T-helper 1 cell treated with Interleukin-12 subunit alpha and Interleukin-12 subunit beta and Interleukin-4 antibody, amounts not matched to agents 30 ng/mL and 1 ng/mL, for 36 hours (primary cell): ENCODE measurements at regions not wholly inside any gene's neighbourhood (a gene's known extent, or its start where the extent isn't known, plus 50 kb on each side); places are given as distances from the start of the nearest gene placed in this dataset.
"Not testable (repeated sequence)": the region's sequence is repeated elsewhere in the genome, so short reads cannot be mapped to it uniquely, and the experiment has no call there.

Source experiments
- intact Hi-C: fragments of 100-400 bp; cut with micrococcal nuclease; formaldehyde crosslinking; loops from one replicate; pipeline ENCODE4 v1.15.1; 2024

GRCh38 chr6:141884850-141885249 is 247.9 kb upstream of the GJE1 start:
- intact Hi-C loops: no loop called here

DNA sequence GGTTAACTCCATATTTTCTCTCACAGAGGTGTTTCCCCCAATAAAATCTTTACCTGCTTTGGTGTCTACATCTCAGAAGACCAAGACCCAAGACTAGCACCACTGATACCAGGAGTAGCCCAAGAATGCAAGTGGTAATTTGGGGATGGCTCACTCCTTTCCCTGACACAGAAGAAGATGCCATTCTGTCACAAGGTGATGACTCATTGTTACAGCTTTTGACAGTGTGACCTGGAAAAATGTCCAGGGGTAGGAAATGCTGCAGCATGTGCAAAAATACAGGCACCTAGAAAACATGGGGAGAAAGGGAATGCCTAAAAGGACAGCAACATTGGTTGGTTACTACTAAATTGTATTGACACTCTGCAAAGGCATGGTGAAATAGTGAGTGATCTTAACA is 254.0 kb upstream of the GJE1 start:
- intact Hi-C loops: no loop called here

DNA sequence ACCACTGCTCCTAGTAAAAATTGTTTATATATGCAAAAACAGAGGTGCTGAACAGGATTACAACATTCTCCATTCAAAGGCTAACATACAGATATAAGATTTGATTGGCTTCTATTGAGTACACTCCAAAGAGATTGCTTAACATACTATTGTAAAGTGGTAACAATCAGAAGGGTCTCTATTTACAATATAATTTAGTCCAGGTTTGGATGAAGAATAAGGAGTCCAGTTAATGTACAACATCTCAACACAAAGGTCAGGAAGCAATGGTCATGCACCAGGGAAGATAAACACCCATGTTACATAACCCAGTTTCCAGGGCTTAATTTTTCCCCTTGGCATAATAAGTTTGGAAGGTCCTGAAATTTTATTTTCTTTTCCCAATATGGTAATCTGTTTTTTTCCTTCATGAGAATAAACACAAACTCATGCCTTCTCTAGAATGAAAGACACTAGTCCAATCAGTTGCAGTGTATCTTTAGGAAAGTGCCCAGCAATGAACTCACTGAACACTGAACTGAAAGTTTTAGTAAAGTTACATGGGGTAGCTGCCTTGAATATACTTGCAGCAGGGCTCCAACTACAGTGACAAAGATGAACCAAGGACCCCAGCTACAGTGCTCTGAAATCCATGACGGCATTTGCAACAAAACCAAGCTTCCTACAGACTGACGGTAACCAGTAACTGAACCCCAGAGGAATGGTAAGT is 255.3 kb upstream of the GJE1 start:
- intact Hi-C loops: no loop called here

DNA sequence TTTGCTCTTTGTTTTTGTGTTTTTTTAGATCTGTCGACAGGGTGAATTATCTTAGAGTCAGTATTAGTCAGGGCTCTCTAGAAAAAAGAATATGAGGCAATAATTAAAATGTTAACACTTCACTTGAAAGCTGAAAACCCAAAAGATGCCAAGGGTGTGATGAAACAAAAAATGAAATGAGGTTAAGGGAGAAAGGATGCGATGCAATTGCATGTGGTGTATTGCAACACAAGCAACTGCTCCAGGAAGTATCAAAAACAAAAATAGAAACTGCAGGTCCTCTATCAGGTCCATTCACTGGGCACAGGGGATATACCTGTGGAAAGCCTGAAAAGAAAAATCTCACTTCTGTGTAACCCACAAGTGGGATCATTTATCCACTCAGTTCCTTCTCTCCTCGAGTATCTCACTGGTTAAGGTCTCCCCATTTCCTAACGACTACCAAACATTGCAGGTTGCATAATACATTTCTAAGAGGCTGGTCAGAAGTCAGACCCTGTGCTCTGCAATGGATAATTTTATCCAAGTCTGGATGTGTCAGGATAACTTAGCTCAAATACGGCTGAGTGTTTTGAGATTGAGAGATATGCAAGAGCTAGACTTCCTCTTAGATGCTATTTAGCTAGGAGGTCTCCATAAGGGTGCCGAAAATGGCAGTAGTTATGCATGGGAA is 257.7 kb upstream of the GJE1 start:
- intact Hi-C loops: no loop called here

DNA sequence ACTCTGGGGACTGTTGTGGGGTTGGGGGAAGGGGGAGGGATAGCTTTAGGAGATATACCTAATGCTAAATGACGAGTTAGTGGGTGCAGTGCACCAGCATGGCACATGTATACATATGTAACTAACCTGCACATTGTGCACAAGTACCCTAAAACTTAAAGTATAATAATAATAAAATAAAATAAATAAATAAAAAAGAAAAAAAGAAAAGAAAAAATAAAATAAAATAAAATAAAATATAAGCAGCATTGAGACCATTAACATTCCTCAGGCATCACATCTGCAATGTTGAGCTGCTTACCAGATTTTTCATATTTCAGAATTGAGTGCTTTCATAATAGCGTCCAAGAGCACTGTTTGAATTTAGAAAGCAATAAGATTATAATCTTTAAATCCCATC is 263.2 kb upstream of the GJE1 start:
- intact Hi-C loops: not testable (repeated sequence)

DNA sequence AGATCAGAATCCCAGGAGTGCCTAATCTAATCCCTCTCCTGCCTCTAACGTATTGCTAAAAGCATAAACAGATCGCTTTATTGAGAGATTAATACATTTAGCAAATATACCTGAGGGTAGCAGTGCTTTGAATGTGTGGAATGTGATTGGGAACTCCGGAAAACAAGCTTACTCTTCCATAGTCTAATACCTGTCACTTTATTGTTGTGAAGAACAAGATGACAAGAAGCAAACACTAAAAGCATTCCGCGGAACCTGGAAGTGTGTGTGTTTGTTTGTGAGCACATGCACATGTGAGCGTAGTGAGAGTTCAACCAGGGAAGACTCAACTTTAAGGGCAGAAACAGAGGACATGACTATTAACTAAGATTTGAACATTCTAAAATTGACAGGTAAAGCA is 265.0 kb upstream of the GJE1 start:
- intact Hi-C loops: no loop called here

DNA sequence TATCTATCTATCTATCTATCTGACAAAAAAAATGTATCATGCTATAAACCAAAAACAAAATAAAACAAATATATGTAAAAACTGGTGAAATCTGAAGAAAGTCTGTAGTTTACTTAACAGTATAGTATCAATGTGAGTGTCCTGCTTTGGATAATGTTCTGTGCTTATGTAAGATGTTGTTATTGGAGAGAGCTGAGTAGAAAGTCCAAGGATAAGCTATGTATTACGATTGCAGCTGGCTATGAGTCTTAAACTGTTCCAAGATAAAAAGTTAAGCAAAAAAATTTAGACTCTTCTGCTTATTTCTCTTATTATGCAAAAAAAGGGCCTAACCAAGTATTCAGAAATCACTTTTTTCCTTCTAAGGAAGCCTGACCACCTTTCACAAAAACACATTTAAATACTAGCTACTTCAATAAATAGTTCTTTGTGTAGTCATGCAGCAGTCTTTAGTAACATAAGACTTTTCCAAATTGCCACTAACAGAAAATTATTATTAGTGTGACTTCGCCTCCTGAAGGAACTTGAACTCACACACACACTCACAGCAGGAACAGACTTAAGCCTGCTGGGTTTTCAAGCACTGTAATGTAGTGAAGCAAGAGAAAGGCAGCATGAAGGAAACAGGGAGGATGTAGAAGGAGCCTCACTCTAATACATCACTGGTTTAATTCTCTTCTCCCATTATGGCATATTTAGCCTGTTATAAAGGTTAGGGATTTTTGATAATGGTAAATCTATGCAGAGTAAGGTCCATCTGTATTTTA is 265.8 kb upstream of the GJE1 start:
- intact Hi-C loops: no loop called here

DNA sequence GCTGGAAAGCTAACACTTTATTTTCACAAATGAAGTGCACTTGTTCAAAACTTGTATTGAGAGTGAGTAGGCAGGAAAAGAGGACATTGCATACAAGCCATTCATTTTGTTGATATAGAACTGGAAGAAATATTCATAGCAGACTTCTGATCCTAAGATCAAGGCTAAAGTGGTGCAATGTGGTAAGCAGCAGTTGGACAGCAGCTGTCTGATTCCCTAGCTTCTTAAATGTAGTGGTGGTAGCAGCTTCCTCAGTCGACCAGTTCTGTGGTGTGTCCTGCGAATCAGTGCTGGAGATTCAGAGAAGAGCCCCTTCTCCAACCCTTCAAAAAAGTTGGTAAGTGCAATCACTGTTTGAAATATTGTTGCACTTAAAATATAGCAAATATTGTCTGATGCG is 281.7 kb upstream of the GJE1 start:
- intact Hi-C loops: no loop called here

GRCh38 chr6:141848029-141848890 is 284.5 kb upstream of the GJE1 start:
- intact Hi-C loops: no loop called here

- intact Hi-C loops: no loop called here
These were observed 286.1 kb upstream of the GJE1 start for GRCh38 chr6:141846639-141847038.

DNA sequence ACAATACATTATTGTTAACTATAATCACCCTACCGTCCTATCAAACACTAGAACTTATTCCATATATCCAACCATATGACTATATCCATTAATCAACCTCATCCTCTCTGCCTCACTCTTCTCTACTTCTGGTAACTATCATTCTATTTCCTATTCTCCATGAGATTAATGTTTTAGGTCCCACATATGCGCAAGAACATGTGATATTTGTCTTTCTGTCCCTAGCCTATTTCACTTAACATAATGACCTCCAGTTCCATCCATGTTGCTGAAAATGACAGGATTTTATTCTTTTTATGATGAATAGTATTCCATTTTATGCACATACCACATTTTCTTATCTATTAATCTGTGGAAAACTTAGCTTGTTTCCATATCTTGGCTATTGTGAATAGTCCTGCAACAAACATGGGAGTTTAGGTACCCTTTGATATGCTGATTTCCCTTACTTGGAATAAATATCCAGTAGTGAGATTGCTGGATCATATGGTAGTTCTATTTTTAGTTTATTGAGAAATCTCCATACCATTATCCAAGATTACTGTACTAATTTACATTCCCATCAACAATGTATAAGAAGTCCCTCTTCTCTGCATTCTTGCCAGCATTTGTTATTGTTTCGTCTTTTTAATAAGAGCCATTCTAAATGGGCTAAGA is 289.4 kb upstream of the GJE1 start:
- intact Hi-C loops: no loop called here

DNA sequence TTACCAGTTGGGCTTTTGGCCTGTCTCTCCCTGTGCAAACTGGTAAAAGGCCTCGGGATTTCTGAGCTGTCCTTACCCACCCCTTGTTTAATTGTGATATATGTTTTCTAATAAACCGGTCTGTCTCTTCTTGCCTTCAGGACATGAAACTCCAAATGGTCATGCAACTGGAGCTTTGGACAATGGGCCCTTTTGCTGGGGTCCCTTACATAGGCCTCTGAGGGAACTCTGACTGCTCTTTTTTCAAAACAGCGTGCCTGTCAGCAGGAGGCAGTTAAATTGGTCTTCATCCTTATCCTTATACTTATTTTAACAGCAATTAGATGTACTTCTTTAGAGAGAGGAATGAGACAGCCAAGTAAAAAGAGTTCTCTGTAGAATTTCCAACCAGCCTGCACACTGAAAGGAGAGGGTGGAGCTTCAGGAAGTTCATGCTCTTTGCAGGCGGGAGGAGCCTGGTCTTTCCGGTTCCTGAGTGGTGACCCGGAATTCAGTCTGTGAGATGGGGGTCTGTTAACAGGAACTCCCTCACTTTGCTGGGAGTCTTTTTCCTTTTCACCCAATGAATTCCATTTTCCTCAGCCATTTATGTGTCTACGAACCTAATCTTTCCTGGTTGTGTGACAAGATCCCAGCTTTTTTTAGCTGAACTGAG is 299.6 kb upstream of the GJE1 start:
- intact Hi-C loops: no loop called here

DNA sequence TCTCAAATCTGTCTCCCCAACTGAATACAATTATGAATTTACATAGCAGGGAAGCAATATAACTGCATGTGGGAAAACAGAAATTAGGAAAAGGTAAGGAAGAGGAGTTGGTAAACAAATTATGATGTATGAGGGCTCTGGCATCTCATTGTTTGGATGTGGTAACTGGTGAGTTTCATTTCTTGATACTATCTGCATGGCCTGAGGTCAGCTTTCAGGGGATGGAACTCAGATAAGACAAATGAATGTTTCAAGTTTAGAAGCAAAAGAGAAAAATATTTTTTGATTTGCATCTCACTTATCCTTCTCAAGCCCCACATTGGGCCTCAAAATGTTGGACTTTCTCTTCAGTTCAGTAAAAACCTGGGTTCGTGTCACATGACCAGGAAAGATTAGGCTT is 302.2 kb upstream of the GJE1 start:
- intact Hi-C loops: no loop called here

DNA sequence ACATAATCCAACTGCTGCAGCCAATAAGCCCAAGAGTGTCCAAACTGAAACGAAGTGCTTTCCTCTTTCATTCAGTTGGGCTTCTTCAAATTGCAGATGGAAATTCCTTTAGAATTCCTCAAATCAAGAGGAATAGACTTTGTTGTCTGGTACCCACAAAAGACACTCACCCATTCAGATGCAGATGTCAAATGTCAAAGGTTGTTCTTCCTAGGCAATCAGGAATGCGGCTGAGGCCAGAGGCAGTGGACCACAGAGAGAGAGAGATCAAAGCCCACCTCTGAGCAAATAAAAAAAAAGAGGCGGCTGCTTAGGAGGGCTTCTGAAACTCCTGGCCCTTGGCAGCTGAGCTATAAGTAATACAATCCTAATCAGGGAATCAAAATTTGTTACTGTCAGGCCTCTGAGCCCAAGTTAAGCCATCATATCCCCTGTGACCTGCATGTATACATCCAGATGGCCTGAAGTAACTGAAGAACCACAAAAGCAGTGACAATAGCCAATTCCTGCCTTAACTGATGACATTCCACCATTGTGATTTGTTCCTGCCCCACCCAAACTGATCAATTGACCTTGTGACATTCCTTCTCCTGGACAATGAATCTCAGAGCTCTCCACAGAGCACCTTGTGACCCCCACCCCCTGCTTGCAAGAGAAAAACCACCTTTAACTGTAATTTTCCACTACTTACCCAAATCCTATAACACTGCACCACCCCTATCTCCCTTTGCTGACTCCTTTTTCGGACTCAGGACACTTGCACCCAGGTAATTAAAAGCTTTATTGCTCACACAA is 303.0 kb upstream of the GJE1 start:
- intact Hi-C loops: no loop called here

DNA sequence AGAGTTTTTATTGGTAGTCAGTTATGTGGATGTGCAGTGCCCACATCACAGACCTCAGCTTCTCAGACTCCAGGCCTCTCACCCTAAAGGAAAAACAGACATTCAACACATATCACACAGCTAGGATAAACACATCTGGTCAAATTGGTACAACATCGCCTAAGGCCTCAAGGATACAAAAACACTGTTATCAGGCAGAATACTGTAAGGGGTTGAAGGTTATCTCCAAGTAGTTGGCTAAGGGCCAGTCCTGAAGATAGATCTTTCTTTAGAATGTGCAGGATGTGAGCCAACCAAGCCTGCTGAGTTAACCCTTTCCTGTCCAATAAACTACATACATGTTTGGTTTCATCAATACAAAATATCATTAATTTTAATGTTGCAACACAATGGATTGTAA is 308.4 kb upstream of the GJE1 start:
- intact Hi-C loops: no loop called here

GRCh38 chr6:141815039-141815438 is 317.7 kb upstream of the GJE1 start:
- intact Hi-C loops: not testable (repeated sequence)

GRCh38 chr6:141809901-141810300 is 322.8 kb upstream of the GJE1 start:
- intact Hi-C loops: no loop called here

GRCh38 chr6:141808662-141809061 is 324.1 kb upstream of the GJE1 start:
- intact Hi-C loops: no loop called here

DNA sequence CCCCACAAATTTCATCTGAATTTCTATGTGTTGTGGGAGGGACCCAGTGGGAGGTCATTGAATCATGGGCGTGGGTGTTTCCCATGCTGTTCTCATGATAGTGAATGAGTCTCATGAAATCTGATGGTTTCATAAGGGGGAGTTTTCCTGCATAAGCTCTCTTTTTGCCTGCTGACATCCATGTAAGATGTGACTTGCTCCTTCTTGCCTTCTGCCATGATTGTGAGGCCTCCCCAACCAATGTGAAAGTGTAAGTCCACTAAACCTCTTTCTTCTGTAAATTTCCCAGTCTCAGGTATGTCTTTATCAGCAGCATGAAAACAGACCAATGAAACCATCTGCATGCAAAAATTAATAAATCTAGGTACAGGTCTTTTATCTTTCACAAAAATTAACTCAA is 331.8 kb upstream of the GJE1 start:
- intact Hi-C loops: not testable (repeated sequence)

DNA sequence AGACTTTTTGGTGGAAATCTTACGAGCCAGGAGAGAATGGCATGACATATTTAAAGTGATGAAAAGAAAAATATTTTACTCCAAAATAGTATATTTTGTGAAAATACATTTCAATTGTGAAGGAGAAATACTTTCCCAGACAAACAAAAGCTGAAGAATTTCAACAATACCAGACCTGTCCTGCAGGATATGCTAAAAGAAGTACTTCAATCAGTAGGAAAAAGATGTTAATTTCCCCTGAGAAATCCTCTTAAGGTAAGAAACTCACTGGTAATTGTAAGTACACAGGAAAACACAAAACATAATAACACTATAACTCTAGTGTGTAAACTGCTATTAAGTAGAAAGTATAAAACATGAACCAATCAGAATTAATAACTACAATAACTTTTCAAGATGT is 341.8 kb upstream of the GJE1 start:
- intact Hi-C loops: no loop called here
